ENCODE measurements at regions not wholly inside any gene's neighbourhood (a gene's known extent, or its start where the extent isn't known, plus 50 kb on each side); places are given as distances from the start of the nearest gene placed in this dataset.

GRCh38 chr2:150341982-150342680 lies 145.3 kb downstream of the RND3 start:
- H2BK120ac ChIP-seq (ENCODE audit: low read depth, low read length, poor library complexity, severe bottlenecking): no peak overlapping the region

More at GRCh38 chr2:150341982-150342680, 145.3 kb downstream of the RND3 start:
- Mint-ChIP-seq H3K36me3 (ENCODE audit: insufficient read depth in 1 of 3, low read depth in 3 of 3) (peaks cover 0 to 11% (median 0%) of the 10 kb centered on the region in 3 experiments; a peak in 4 of 7 replicates), H3K27ac (no peak overlapping the region), H3K4me1 (peaks cover 9 to 10% of the 10 kb centered on the region in 2 experiments), H3K27me3 (ENCODE audit: low read depth) (no peaks in the 10 kb centered on the region; the same call in 1 of the 2 replicates), H3K4me3 (no peak overlapping the region), H3K9me3 (no peaks in the 10 kb centered on the region; a peak in 1 of 5 replicates)
- H3K9ac ChIP-seq (ENCODE audit: extremely low read depth, insufficient read length, low read length): no peak overlapping the region
- H3K56ac ChIP-seq (ENCODE audit: insufficient read length, low read depth, low read length): no peak overlapping the region
- no peak overlapping the region for H3K14ac ChIP-seq (ENCODE audit: insufficient read depth, low read length)
- H3K27ac ChIP-seq (ENCODE audit: insufficient read length, low read depth, low read length): no peak overlapping the region
- H2AK5ac ChIP-seq (ENCODE audit: insufficient read length, low read length): no peak overlapping the region
- H3T11ph ChIP-seq (ENCODE audit: low read length): no peak overlapping the region
- no peak for TF ChIP-seq CTCF (conservative IDR thresholded peaks at IDR 0.05)
- H3K79me1 ChIP-seq (ENCODE audit: insufficient read depth, low read depth, low read length, poor library complexity, severe bottlenecking): no peaks in the 10 kb centered on the region
- H3K4ac ChIP-seq (ENCODE audit: low read depth, low read length): no peak overlapping the region
- no peaks in the 10 kb centered on the region for H3K4me1 ChIP-seq (ENCODE audit: insufficient read depth, low read length)
- no peaks in the 10 kb centered on the region for H3K9me3 ChIP-seq (ENCODE audit: control insufficient read depth, low read depth, low read length)
- no CpG with 5 or more reads among the region's 4 CpGs for WGBS (ENCODE audit: extremely low coverage, insufficient read length, low lambda C conversion rate)
- H4K20me1 ChIP-seq (ENCODE audit: control insufficient read depth, insufficient read depth, insufficient read length): no peaks in the 10 kb centered on the region
- H3K18ac ChIP-seq (ENCODE audit: insufficient read length, low read depth, low read length): no peak overlapping the region
- no peaks in the 10 kb centered on the region for H3K23me2 ChIP-seq (ENCODE audit: insufficient read length, low read depth, low read length, poor library complexity, severe bottlenecking)
- no peak overlapping the region for H4K91ac ChIP-seq (ENCODE audit: insufficient read length, low read depth, low read length)
- no peak overlapping the region for H2BK5ac ChIP-seq (ENCODE audit: insufficient read length, low read length)
- H3K4me2 ChIP-seq (ENCODE audit: insufficient read depth, insufficient read length, low read length): no peak overlapping the region
- no peak overlapping the region for H2AFZ ChIP-seq (ENCODE audit: low read length)
- H2BK12ac ChIP-seq (ENCODE audit: insufficient read length, low read depth, low read length): no peak overlapping the region
- H3K79me2 ChIP-seq (ENCODE audit: insufficient read depth, low read length): no peaks in the 10 kb centered on the region
- no peak overlapping the region for H3K23ac ChIP-seq (ENCODE audit: insufficient read length, low read depth, low read length)
- no peak overlapping the region for H2BK15ac ChIP-seq (ENCODE audit: low read depth, low read length)
- H3K27me3 ChIP-seq (ENCODE audit: insufficient read depth, low read length): no peaks in the 10 kb centered on the region
- no peak overlapping the region for H4K5ac ChIP-seq (ENCODE audit: insufficient read length, low read depth, low read length)
- no peak for DNase-seq
- H2BK20ac ChIP-seq (ENCODE audit: low read depth, low read length, poor library complexity, severe bottlenecking): no peak overlapping the region
- no peak overlapping the region for H4K8ac ChIP-seq (replicated peaks; ENCODE audit: insufficient read length, low read depth, low read length)
